ENCODE measurements at regions not wholly inside any gene's neighbourhood (a gene's known extent, or its start where the extent isn't known, plus 50 kb on each side); places are given as distances from the start of the nearest gene placed in this dataset.
A peak's percentile ranks its signal among the peaks of the same experiment; 100 is the strongest.
"Not testable (repeated sequence)": the region's sequence is repeated elsewhere in the genome, so short reads cannot be mapped to it uniquely, and the experiment has no call there.

- no peak for DNase-seq (ENCODE audit: low read depth, low spot score)
Observed at GRCh38 chr7:3162289-3162688, 118.6 kb upstream of the CARD11 start.

DNA sequence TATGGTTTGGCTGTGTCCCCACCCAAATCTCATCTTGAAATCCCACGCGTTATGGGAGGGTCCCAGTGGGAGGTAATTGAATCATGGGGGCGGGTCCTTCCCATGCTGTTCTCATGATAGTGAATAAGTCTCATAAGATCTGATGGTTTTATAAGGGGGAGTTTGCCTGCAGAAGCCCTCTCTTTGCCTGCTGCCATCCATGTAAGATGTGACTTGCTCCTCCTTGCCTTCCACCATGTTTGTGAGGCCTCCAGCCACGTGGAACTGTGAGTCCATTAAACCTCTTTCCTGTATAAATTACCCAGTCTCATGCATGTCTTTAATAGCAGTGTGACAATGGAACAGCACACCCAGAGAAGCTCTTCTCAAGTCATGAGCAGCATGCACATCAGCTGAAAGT lies 119.1 kb upstream of the CARD11 start:
- DNase-seq (ENCODE audit: low read depth, low spot score) = not testable (repeated sequence)

DNA sequence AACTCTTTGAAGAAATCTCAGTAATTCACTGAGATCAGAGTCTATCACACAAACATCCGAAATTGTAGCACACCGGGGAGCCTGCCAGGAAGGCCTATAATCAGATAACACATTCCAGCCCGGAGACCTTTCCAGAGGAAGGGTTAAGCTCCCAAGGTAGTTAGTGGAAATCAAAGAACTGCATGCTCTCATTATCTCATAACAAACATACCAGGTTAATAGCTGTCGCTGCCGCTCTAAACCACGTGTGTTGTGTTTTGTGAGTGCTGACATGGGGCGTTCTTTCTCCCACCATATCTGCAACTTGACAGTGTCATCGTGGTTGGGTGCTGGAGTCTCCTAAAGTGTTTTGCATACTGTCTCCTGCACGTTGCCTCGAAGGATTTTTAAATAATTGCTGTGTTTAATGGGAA lies 120.7 kb upstream of the CARD11 start:
- peak; percentile 52 for DNase-seq (ENCODE audit: low read depth, low spot score)

GRCh38 chr7:3165681-3166580 lies 122.3 kb upstream of the CARD11 start:
- no peak for DNase-seq (ENCODE audit: low read depth, low spot score)

- DNase-seq (ENCODE audit: low read depth, low spot score) = no peak
Observed at GRCh38 chr7:3167551-3167950, 123.9 kb upstream of the CARD11 start.

- DNase-seq (ENCODE audit: low read depth, low spot score) = no peak
Observed at GRCh38 chr7:3168370-3168769, 124.7 kb upstream of the CARD11 start.

- DNase-seq (ENCODE audit: low read depth, low spot score) = peak; percentile 33
Observed at GRCh38 chr7:3168869-3169268, 125.2 kb upstream of the CARD11 start.

DNA sequence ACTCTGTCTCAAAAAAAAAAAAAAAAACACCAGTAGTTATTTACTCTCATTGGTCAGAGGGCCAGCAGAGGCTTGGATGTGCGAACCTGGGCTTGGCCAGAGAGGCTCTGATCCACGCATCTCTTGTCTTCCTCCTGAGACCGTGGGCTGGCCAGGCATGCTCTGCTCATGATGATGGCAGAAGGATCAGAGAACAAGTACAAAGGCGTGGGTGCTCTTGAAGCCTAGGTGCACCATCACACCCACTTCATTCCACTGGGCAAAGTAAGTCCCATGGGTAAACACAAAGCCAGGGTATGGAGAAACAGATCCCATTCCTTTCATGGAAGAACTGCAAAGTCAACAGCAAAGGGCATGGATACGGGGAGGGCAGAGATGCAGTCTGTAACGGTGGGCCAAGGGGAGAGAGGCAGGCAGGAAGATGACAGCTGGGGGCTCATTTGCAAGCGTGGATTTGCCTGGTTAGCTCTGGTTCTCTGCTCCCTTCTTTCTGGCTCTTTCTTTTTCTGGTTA lies 128.2 kb upstream of the SDK1 start:
- no peak for DNase-seq (ENCODE audit: low read depth, low spot score)

DNA sequence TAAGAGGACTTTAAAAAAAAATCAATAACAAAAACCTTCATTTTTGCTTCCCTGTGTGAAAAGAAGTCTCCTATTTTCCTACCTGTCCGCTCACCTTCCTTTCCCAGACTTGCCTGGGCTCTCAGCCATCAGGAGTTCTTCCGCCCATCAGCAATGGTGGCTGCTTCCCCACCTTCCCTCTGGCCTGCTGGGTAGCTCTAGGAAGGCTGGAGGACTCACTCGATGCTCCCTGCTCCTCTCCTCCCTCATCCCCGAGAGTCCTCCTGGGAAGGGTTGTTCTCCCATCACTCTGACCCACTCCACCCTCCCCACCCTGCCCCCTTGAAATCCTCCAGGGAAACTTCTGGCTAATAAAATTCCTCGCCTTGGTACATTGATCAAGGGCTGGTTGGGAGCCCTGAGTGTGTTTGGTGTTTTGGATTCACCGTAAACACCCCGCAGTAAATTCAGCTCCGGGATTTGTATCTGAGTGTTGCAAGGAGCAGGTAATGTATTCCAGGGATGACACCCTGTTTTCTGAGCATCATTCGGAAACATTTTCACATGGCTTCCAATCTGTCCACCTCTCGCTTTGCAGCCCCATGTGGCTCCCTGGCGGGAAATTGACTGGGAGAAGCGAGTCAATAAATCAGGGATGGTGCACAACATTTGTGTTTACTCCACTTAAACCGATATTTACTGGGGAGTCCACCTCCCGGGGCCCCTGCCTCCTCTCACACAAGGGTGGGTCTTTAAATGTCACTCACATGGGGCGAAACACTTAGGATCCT lies 126.4 kb upstream of the SDK1 start:
- no peak for DNase-seq (ENCODE audit: low read depth, low spot score)

GRCh38 chr7:3175285-3175902 lies 125.7 kb upstream of the SDK1 start:
- no peak for DNase-seq (ENCODE audit: low read depth, low spot score)

DNA sequence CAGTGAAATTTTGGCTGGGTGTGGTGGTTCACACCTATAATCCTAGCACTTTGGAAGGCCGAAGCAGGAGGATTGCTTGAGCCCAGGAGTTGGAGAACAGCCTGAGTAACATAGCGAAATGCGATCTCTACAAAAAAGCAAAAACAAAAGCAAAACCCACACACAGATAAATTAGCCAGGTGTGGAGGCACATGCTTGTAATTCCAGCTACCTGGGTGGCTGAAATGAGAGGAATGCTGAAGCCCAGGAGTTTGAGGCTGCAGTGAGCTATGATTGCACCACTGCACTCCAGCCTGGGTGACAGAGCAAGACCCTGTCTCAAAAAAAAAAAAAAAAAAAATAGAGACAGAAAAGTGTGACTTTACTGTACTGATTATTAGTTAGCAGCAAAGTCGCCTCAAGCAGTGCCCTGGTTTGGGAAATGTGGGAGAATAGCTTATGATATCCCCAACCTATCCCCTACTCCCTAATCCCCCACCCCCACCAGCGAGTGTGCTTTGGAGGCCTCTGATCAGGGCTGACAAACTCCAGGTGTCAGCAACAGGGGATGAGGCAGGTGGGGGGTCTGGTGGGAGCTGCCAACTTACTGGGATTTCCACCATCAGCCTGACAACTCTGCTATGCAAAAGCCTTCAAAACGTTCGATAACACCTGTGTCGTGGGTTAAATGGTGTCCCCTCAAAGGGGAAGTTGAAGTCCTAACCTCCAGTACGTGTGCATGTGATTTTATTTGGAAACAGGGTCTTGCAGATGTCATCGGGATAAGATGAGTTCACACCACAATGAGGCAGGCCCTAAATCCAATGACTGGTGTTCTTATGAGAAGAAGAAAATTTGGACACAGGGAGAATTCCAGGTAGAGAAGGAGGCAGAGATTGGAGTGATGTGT lies 124.7 kb upstream of the SDK1 start:
- DNase-seq (ENCODE audit: low read depth, low spot score) = no peak

GRCh38 chr7:3177271-3177670 lies 123.8 kb upstream of the SDK1 start:
- DNase-seq (ENCODE audit: low read depth, low spot score) = no peak

DNA sequence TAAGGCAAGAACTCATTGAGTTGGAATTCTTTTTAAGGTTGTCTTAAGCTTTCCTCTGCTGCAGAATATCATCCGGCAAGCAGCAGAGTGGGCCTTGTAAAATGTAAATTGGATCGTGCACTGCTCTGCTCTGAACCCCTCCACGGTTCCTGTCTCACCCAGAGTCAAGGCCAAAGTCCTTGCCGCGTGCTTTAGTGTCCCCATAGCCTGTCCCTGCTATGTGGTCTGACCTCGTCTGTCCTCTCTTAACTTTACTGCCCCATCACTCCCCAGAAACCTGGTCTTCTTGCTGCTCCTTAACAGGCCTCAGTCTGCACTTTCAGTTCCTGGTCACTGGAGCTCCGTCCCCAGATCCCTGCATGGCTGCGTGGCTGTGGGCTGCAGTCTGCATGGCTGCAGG lies 121.6 kb upstream of the SDK1 start:
- DNase-seq (ENCODE audit: low read depth, low spot score) = no peak

DNA sequence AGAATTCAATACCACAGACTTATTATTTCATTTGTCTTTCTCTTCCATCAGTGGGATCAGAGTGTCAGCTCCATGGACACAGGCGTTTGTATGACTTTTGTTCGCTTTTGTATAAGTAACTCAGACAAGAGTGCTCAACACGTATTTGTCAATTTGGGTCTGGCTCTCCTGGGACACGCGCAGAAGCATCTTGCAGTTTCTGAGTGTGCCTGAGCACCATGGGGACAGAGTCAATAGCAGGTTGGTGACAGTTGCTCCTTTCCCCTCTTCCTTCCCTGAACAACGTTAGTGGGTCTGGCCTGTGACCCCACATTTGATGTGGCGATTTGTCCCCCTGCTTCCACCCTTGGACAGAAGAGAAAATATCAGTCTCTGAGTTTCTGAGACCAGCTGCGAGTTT lies 120.4 kb upstream of the SDK1 start:
- no peak for DNase-seq (ENCODE audit: low read depth, low spot score)

DNA sequence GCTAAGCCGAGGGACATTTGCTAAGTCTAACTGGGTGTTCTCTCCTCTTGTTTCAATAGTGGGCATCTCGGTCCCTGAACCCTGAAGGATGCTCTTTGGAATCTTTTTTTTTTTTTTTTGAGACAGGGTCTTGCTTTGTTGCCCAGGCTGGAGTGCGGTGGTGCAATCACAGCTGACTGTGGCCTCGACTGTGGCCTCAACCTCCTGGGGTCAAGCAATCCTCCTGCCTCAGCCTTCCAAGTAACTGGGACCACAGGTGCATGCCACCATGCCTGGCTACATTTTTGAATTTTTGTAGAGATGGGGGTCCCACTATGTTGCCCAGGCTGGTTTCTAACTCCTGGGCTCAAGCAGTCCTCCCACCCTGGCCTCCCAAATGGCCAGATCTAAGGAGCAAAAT lies 119.0 kb upstream of the SDK1 start:
- not testable (repeated sequence) for DNase-seq (ENCODE audit: low read depth, low spot score)

DNA sequence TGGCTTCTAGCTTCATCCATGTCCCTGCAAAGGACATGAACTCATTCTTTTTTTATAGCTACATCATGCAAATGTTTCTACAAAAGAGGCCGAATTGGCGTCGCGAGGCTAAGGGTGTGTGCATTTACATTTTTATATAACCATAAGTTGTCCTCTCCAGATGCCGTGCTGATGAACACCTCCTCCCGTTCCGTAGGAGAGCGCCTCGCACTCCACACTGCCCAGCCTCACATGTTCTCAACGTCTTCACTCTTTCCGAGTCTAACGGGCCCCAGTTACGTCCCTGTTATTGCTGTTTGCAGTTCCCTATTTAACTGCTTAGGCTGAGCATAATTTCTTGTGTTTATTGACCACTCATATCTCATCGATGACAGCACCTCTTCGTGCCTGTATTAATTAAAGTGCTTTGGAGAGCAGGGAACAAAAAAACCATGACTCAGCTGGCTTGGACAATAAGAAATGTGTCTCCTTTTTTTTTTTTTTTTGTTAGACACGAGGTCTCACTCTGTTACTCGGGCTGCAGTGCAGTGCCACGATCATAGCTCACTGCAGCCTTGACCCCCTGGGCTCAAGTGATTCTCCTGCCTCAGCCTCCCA lies 113.5 kb upstream of the SDK1 start:
- DNase-seq (ENCODE audit: low read depth, low spot score) = no peak

GRCh38 chr7:3188946-3189345 lies 112.1 kb upstream of the SDK1 start:
- DNase-seq (ENCODE audit: low read depth, low spot score) = no peak

DNA sequence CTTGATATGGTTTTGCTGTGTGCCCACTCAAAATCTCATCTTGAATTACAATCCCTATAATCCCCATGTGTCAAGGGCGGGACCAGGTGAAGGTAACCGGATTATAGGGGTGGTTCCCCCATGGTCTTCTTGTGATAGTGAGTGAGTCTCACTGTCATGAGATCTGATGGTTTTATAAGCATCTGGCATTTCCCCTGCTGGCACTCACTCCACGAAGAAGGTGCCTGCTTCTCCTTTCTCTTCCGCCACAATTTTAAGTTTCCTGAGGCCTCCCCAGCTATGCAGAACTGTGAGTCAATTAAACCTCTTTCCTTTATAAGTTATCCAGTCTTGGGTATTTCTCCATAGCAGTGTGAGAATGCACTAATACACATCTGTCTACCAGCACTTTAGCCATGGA lies 109.5 kb upstream of the SDK1 start:
- DNase-seq (ENCODE audit: low read depth, low spot score) = no peak

GRCh38 chr7:3192669-3193068 lies 108.4 kb upstream of the SDK1 start:
- DNase-seq (ENCODE audit: low read depth, low spot score) = no peak

DNA sequence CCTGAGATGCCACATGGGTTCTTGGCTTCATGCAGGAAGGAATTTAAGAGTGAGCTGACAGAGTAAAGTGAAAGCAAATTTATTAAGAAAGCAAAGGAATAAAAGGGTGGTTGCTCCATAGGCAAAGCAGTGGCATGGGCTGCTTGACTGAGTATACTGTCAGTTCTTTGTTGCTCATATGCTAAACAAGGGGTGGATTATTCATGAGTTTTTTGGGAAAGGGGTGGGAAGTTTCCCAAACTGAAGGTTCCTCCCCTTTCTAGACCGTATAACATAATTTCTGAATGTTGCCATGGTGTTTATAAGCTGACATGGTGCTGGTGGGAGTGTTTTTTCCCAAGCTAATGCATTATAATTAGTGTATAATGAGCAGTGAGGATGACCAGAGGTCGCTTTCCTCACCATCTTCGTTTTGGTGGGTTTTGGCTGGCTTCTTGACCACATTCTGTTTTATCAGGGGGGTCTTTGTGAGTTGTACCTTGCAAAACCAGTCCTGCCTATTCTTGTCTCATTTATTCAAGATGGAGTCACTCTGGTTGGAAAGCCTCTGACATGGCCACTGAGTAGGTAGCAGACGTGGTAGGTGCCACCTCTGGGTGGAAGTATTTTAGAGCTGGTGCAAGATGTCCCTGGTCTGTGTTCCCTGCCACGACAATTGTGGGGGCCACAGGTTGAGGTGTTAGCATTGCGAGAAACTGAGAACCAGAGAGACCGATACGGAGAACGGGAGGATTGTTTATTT lies 107.5 kb upstream of the SDK1 start:
- DNase-seq (ENCODE audit: low read depth, low spot score) = no peak

Measured in ELF-1 (cell line).